Panc1 (cell line): ENCODE measurements at regions not wholly inside any gene's neighbourhood (a gene's known extent, or its start where the extent isn't known, plus 50 kb on each side); places are given as distances from the start of the nearest gene placed in this dataset.

Experiments
- CTCF ChIP-seq: fragments of 450-650 bp; IDR thresholded peaks from 2 replicates; pipeline ENCODE4 v1.5.1; 2017; ENCODE audit warnings: mild to moderate bottlenecking
- POLR2AphosphoS5 ChIP-seq: IDR thresholded peaks from 2 replicates; pipeline ENCODE4 v1.6.1; 2012; ENCODE audit warnings: mild to moderate bottlenecking, low read depth, low read length, moderate library complexity
- REST ChIP-seq, 2 experiments: IDR thresholded peaks; 2 replicates each; pipeline ENCODE4 v1.6.1; 2011 to 2012; ENCODE audit warnings: low read depth in 2 of 2, control low read depth in 1 of 2, low read length in 1 of 2, mild to moderate bottlenecking in 1 of 2, moderate library complexity in 1 of 2; ENCODE audit not compliant: insufficient read depth in 1 of 2

- TF ChIP-seq CTCF (no peak), REST (IDR thresholded peaks at IDR 0.05; ENCODE audit: insufficient read depth in 1 of 2, low read depth in 2 of 2, low read length in 1 of 2) (no peak), POLR2AphosphoS5 (no peak)
Measured at GRCh38 chr11:127472505-127472904, 471.9 kb upstream of the KIRREL3 start.
